Mammary epithelial cell (primary cell): ENCODE measurements at regions not wholly inside any gene's neighbourhood (a gene's known extent, or its start where the extent isn't known, plus 50 kb on each side); places are given as distances from the start of the nearest gene placed in this dataset.

Source experiments
- CTCF ChIP-seq, 2 donors: IDR thresholded peaks in 1 of 2; conservative IDR thresholded peaks in 1 of 2; 2 replicates each; pipeline ENCODE4 v1.5.1; 2011 to 2012; ENCODE audit warnings: inconsistent platforms in 2 of 2, low read length in 2 of 2, mild to moderate bottlenecking in 2 of 2, control low read depth in 1 of 2, low read depth in 1 of 2; ENCODE audit not compliant: insufficient read depth in 1 of 2; ENCODE audit errors: extremely low read depth in 1 of 2
- EZH2 ChIP-seq: IDR thresholded peaks from 2 replicates; pipeline ENCODE4 v1.6.1; 2012; ENCODE audit warnings: low read length, inconsistent platforms, borderline replicate concordance

- TF ChIP-seq CTCF (conservative IDR thresholded peaks at IDR 0.05 in 1 of 2, IDR thresholded peaks at IDR 0.05 in 1 of 2; ENCODE audit: extremely low read depth in 1 of 2, insufficient read depth in 1 of 2, low read depth in 1 of 2, low read length in 2 of 2) = no peak
- TF ChIP-seq EZH2 = no peak
Measured at GRCh38 chr2:43052944-43053306, 173.5 kb downstream of the ZFP36L2 start.
